ENCODE measurements at regions not wholly inside any gene's neighbourhood (a gene's known extent, or its start where the extent isn't known, plus 50 kb on each side); places are given as distances from the start of the nearest gene placed in this dataset.

- no peak for DNase-seq
Measured at GRCh38 chr3:159800434-159801155, 188.0 kb upstream of the IL12A start.

DNA sequence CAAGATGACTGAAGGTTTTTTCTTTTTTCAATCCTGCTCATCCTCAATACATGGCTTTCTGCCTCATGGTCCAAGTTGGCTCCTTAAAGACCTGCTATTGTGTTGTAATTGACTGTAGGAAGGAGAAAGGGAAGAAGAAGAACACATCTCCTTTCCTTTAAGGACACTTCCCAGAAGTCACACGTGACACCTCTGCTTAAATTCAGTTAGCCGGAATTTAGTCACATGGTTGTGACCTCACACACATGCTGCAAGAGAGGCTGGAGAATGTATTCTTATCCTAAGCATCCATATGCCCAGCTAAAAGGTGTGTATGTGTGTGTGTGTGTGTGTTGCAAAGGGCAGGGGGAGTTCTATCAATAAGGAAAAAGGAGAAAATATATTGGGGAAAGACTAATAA is 185.8 kb upstream of the IL12A start:
- no peak for DNase-seq

- no peak for DNase-seq
Measured at GRCh38 chr3:159803459-159803858, 185.2 kb upstream of the IL12A start.

GRCh38 chr3:159804726-159805410 is 183.8 kb upstream of the IL12A start:
- peak; percentile 95 for DNase-seq

- no peak for DNase-seq
Measured at GRCh38 chr3:159805411-159805772, 183.2 kb upstream of the IL12A start.

DNA sequence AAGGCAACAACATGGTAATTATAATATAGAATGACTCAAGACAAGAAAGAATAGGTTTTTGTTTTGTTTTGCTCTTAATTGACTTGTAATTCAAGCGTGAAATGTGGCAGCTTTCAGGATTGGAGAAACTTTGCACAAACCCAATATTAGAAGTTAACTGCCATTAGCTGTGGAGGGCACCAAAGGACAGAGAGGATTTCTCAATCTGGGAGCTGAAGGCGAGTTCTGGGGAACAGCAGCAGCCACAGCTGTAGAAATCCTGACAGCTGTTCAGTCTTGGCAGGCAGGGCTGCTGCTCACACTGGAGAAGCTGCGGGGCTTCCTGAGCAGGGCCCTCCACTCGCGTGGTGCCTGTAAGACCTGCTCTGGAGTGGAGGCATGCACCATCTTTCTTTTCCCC is 182.2 kb upstream of the IL12A start:
- no peak for DNase-seq

DNA sequence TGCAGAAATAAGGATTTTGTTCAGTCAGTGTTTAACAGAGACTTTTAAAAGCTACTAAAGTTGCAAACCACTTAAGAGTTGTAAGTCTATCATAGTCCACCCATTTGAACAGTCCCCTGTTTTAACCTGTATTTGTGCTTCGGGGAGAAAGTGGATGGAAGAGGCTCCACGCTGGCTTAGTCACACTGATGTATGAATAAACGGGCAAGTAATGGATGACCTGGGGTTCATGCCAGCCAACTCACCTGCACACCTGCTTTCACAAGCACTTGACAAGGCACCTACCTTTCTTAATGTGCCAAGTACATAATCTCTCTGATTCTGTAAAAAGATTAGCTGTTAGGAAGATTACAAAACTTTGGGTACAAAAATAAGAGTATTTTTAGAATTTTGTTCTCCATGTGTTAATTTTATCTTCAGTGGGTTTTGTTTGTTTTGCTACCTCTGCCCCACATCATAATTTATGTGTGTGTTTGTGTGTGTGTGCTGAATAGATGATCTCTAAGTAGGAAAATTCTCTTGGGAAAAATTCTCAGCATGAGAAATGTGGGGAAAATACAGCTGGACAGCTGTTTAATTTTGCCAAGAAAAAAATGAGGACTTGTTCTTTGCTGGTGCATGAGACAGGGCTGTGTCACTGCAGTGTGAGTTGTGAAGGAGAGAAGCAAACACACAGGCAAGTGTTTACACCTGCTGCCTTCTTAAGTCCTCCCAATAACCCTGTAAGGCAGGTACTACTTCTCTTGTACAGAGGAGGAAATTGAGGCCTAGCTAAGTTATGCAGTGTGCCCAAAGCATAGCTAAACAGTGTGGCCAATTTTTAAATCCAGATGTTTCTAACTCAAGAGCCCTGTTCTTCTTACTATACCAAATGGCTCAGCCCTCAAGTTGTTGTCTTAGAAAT is 181.2 kb upstream of the IL12A start:
- DNase-seq, result no peak

DNA sequence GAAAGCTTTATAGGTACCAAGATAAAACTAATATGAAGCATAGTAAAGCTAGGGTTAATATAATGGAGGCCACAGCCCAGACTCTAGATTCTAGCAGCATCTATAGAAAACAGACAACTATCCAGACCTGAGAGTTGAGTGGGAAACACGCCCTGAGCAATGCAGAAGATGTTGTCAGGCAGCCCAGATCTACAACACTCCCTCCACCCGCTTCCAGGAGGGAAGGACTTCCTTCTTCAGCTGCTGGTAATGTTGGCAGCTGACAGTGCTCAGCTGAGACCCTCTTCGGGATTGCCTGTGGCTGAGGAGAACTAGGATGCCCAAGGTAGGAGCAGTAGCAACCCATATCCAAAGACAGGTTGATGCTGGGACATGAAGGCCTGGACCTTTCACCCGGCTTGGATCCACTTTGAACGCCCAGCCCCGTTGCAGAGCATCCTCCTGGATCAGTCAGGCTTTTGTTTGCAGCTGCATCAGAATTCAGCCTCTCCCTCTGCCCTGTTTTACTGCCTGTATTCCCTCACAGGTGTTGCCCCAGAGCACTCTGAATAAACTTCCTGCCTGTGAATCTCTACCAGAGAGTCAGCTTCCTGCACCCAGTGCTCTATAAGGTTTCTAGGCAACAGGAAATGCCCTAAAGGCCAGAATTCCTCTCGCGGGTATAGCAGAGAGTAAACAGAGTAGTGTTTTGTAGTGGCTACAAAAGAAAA is 174.7 kb upstream of the IL12A start:
- peak; percentile 60 for DNase-seq

GRCh38 chr3:159816512-159816911 is 172.1 kb upstream of the IL12A start:
- DNase-seq, result no peak

DNA sequence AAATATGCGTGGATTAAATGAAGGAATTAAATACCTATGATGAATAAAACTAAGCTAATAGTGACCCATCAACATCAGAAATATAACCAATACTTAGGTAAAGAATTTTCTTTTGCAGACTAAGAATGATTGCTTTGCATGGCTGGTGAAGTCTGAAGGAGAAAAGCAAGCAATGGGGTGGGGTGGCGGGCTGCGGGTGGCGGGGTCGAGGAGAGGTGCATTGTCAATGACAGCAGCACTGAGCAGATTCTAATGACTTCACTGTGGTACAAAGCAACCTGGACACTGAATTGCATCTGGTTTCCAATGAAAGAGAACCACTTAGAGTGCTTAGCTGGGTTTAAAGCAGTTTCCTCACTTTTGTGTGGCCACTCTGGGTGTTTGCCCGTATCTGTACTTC is 171.5 kb upstream of the IL12A start:
- DNase-seq, result no peak

- no peak for DNase-seq
Measured at GRCh38 chr3:159817571-159817970, 171.1 kb upstream of the IL12A start.

DNA sequence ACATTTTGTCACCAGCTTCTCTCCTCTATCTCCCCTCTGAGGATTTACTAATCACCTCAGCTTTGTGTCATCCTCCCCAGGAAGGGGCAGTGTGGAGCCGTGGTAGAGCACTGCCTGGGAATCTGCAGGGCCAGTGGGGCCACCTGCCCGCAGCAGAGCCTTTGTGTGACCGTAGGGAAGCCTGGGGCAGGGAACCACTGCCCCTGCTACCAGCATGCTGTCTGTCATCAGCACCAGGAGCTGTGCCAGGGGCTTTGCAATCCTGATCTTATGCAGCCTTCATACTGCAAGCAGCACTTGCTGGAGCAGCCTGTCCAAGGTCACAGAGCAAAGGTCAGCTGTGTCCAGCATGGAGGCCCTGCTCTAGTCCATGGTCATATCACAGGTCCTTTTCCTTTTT is 170.2 kb upstream of the IL12A start:
- DNase-seq, result no peak

DNA sequence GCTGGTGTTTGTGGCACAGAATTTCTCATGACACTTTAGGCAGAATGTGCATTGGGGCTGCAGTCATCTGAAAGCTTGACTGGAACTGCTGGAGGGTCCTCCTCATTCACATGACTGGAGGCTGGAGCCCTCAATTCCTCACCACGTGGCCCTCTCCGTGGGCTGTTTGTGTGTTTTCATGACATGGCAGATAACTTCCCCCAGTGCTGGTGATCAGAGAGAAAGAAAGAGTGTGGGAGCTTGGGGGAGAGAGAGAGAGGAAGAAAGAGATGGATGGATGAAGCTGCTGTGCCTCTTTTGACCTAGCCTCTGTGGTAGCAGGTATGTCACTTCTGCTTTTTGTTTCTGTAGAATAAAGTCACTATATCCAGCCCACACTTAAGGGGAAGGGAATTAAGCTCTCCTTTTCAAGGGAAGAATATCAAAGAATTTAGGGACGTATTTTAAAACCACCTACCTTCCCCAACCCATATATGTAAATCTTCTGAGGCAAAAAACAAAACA is 169.6 kb upstream of the IL12A start:
- no peak for DNase-seq

DNA sequence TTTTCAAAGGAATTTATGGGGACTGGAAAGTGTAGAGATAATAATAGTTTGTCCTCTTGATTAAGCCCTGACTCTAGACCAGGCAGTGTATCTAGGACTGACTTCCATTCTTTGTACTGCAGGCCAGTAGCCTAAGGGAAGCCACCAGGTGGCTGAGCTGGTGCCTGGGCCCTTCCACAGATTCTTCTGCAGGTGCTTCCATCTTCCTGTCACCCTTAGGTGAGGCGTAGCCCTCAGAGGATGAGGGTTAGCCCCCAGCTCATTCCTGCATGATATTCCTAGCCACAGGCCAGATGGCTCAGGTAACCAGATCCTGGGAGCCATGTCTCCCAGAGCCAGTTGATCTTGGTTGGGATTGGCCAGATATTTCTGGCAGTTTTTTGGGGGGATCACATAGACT is 169.0 kb upstream of the IL12A start:
- no peak for DNase-seq

GRCh38 chr3:159821110-159821509 is 167.5 kb upstream of the IL12A start:
- DNase-seq, result no peak

DNA sequence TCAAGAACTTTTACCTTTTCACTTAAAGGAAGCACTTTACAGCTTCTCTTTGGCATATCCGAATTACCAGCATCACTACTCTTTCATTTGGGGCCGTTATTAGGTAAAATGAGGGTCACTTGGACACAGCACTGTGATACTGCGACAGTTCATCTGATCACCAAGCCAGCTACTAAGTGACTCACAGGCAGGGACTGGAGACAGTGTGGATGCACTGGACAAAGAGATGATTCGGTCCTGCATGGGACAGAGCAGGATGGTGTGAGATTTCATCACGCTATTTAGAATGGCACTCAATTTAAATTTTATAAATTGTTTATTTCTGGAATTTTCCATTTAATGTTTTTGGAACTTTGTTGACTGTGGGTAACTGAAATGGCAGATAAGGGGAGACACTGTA is 166.9 kb upstream of the IL12A start:
- DNase-seq, result no peak

DNA sequence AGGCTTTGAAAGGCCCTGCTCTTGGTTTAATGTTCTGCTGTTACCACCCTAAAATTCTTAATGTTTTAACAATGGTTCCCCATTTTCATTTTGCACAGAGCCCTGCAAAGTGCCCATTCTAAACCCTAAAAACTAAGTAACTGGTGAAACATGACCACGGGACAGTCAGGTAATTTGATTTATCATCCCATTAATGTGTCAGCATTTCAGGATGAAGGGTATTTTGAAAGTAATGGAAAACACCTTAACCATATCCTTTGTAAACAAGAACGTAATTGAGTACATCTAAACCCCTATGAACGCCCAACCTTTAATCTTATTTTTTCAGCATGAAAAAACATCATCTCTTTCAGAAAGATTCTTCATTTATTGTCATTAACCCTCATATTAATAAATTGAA is 164.9 kb upstream of the IL12A start:
- no peak for DNase-seq

DNA sequence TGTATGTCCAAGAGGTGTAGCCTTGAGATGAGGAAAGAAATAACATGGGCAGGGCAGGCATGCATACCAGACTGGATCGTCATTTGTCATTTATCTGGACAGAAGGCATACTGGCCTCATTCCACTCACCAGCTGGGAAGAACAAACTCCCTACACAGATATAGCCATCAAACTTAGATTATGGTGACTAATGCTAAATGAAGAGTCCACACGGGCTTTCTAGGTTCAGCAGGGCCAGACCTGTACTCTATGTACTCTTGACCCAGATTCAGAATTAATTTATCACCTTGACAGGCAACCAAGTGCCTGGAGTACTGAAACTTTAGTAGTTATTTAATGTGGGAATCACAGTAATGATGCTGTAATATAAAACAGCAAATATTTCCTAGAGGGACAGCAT is 164.3 kb upstream of the IL12A start:
- DNase-seq, result peak; percentile 89

DNA sequence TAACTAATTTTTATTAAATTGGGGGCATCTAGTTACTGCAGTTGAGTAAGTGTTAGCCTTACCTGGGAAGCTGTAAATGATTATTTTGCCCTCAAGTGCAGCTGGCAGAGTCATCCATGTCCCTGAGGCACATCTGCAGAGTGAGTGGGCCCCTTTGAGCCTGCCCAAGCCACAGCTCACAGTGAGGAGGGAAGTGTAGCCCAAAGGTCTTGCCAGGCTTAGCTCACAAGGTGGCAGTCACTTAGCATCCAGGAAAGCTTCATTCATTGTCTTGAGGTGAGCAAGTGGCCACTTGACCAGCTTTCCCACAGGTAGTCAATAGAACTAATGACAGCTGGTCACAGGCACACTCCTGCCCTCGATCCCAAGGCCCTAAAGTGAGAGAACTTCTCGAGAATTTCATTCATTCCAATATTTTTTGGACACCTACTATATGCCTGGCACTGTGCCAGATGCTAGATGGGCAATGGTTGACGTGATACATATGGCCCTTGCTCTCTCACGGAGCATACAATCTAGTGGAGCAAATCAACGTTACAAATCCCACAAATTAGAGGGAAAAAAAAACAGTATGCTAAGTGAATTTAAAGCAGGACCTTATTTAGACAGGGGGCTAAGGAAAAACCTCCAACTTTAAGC is 163.3 kb upstream of the IL12A start:
- DNase-seq, result no peak

- DNase-seq, result peak; percentile 83
Measured at GRCh38 chr3:159828542-159828943, 160.1 kb upstream of the IL12A start.

GRCh38 chr3:159829056-159829455 is 159.6 kb upstream of the IL12A start:
- DNase-seq, result no peak

DNA sequence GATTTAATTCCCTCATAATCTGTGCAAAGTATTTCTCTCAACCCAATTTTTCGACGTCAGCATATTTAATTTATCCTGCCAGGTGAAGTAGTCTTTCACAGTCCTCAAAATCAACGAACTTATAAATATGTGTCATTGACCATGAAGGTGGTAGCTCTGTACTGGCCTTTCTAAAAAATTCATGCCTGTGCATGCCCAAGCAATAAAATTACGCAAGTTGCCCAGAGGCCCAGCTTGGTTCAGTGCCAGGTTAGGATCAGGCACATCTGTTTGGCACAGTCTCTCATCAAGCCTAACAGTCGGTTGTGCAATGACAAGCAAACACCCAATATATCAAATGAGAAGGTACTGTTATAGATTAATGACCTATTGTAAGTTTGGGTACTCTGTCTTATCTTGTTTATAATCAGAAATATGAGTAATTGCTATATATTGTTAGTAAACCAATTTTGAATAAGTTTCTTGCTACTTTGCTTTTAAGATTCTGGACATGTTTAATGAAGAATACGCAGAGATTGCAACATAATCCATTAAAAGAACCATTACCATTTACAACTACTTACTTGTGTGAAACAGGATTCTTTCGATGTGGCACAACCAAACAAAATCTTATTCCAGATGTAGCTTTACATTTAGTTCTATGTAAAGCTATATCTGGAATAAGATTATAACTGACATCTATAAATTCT is 159.0 kb upstream of the IL12A start:
- DNase-seq, result peak; percentile 80

Data from dermis blood vessel endothelial cell (primary cell).